GM12892 (cell line): ENCODE measurements at regions not wholly inside any gene's neighbourhood (a gene's known extent, or its start where the extent isn't known, plus 50 kb on each side); places are given as distances from the start of the nearest gene placed in this dataset.

Experiments used
- DNase-seq: peaks from one replicate; pipeline ENCODE4 v3.0.0; 2011; ENCODE audit not compliant: insufficient read length
- FAIRE-seq: peaks from 2 replicates; lab custom pipeline; 2011; peaks lifted over from hg19 to GRCh38; lab: Jason Lieb, UNC
- POLR2A ChIP-seq: IDR thresholded peaks from 2 replicates; pipeline ENCODE4 v1.6.1; 2011; ENCODE audit warnings: low read depth, low read length, control low read depth
- POLR2AphosphoS5 ChIP-seq: IDR thresholded peaks from 2 replicates; pipeline ENCODE4 v1.6.1; 2011; ENCODE audit warnings: low read depth, low read length, control low read depth
- TAF1 ChIP-seq: IDR thresholded peaks from 2 replicates; pipeline ENCODE4 v1.6.1; 2011; ENCODE audit warnings: low read depth, mild to moderate bottlenecking, control low read depth, low read length, borderline replicate concordance

DNA sequence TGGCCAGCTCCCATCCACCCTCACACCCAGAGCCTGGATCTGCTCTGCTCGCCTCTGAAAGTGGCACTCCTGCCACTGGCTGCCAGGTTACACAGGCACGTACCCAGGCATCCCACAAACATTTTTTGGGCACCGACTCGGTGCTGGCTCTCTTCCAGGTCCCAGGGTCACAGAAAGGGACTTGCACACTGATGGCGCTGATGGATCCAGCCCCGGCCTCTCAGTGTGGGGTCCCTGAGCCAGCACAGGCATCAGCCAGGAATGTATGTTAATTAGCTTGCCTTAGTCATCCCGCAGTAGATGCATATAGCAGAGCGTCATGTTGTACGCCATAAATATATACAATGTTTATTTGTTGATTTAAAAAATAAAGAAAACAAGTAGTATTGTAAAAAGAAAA is 537.2 kb downstream of the NPHP4 start:
- no peak for FAIRE-seq
- no peak for DNase-seq
- TF ChIP-seq POLR2AphosphoS5 (no peak), TAF1 (no peak), POLR2A (no peak)

DNA sequence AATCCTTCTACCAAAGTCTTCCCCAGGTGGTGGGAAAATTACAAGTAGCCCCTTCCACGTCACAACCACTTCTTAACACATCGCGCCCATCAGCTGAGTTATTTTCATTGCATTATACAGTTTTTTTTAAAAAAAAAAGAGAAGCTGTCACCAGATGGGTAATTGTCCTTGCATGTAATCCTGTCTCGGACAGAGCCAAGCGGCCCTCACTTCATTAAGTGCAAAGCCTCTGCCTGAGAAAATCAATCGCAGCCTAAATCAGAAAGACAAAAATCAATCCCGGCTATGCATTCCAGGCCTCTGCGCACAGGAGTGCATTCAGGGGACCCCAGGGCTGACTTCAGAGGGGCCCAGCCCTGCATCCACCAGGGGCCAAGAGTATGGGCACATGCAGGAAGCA is 538.9 kb downstream of the NPHP4 start:
- FAIRE-seq (no peak), DNase-seq (no peak)
- TF ChIP-seq TAF1 (no peak), POLR2A (no peak), POLR2AphosphoS5 (no peak)

DNA sequence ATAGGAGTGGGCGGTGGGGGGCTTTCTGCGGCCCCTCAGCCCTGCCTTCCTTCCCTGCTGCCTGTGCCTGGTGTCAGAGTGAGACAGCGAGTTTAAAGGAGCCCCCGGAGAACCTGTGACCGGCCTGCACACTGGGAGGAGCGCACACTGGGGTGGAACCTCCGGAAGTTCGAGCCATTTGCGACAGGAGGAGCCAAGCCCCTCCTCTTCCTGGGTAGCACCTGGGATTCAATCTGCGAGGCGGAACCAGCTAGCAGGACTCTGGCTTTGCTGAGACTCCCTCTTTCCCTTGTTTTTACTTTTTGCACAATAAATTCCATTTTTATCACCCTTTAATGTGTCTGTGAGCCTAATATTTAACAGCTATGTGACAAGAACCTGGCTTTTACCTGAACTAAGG is 540.6 kb downstream of the NPHP4 start:
- FAIRE-seq (no peak), DNase-seq (no peak)
- TF ChIP-seq TAF1 (no peak), POLR2A (no peak), POLR2AphosphoS5 (no peak)

DNA sequence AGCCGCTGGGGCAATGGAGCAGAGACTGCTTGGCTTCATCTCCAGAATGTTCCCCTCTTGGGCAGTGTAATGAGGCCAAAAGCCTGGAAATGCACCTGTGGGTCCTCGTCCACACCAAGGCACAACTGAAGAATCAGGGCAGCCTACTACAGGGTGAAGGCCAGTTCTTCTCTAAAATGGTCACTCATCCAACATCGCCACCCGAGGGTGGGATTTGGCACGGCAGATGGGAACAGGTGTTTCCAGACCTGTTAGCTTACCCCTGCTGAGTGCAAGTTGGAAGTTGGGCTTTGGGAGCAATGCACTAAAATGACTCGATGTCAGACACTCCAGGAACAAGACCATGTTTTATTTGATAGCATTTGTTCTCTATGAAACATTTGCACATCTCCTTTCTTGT is 543.7 kb downstream of the NPHP4 start:
- DNase-seq (no peak), FAIRE-seq (no peak)
- TF ChIP-seq TAF1 (no peak), POLR2AphosphoS5 (no peak), POLR2A (no peak)

DNA sequence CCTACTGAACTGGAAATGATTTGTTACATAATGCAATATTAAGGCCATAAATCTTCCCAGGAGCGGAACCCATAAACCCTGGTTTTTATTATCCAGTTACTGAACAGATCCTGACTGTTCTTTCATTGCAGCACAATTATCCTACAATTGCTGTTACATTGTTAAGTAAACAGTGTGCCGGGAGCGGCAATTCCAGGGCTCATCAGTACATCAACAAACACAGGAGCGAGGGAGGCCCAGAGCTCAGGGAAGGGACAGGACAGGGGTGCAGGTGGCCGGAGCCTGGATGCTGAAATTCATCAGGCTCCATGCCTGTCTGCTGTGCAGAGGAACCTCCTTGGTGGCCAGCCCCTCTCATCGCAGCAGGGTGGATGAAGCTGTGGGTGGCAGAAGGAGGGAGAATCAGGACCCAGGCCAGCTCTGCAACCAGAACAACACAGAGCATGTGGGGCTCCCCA is 544.7 kb downstream of the NPHP4 start:
- no peak for FAIRE-seq
- no peak for TF ChIP-seq POLR2A
- TF ChIP-seq POLR2AphosphoS5 = no peak
- no peak for TF ChIP-seq TAF1
- no peak for DNase-seq

DNA sequence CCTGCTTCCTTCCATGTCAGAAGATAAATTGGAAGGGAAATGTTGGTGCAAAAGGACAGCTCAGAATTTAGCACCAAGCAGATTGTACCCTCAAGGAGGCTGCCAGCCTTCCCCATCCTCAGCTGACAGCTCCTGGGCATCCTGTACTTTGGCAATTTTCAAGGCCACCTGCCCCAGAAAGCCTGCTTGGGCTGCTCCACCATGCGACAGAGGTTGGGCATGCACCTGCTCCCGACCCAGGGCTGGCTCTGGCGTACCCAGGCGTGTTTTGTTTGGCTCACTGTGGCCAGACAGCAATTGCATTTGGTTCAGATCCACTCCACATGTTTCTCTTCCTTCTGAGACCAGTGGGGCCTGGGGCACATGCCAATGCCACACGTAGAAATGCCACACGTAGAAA is 547.8 kb downstream of the NPHP4 start:
- FAIRE-seq (no peak), DNase-seq (no peak)
- TF ChIP-seq POLR2AphosphoS5 = no peak
- no peak for TF ChIP-seq POLR2A
- TF ChIP-seq TAF1 = no peak

DNA sequence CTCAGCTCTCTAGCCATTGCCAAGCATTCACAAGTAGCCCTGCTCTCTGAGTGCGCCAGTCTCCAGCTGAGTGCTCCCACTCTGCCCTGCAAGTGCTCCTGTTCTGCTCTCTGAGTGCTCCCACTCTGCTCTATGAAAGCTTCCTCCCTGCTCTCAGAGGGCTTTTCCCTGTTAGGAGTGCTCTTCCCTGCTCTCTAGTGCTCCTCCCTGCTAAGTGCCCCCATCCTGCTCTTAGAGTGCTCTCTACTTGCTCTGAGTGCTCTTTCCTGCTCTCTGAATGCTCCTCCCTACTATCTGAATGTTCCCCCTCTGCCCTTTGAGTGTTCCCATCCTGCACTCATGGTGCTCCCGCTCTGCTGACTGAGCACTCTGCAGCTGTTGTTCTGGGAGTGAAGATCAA is 555.4 kb downstream of the NPHP4 start:
- no peak for FAIRE-seq
- TF ChIP-seq TAF1 (no peak), POLR2A (no peak), POLR2AphosphoS5 (no peak)
- DNase-seq = no peak

DNA sequence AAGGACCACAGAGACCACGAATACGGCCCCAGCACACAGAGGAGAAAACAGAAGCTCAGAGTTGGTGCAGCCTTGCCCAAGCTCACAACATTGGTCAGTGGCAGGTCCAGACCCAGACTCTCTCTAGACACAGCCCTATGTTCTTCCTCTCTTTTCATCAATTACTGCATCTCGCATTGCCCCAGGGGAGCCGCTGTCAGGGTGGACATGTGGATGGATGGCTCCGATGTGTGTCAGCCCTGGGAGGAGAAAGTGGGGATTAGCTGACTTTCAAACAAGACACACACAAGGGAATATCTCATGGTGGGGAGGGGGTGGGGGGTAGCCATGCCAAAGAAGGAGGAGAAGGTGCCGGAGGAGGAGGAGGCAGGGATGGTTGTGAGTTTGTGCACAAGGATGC is 556.8 kb downstream of the NPHP4 start:
- DNase-seq = no peak
- no peak for FAIRE-seq

DNA sequence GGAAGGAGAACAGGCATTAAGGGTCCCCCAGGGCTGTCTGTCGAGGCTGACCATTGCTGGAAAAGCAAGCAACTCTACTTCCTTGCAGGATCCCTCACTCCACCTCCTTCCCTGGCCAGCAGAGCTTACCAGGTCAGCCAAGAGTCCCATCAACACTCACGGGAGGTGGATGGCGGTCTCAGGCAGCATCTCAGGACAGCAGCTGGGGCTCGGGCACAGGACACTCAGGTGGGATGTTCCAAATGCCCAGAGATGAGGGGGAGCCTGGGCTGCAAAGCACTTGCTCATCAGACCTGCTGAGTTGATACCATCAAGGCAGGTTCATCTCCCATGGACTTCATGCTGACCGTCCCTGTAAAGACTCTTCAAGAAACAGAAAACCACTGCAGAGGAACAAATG is 559.8 kb downstream of the NPHP4 start:
- FAIRE-seq = no peak
- no peak for DNase-seq
- TF ChIP-seq POLR2AphosphoS5 (no peak), POLR2A (no peak)

More for the DNA sequence above, 556.8 kb downstream of the NPHP4 start:
- no peak for TF ChIP-seq TAF1
- no peak for TF ChIP-seq POLR2AphosphoS5
- no peak for TF ChIP-seq POLR2A

DNA sequence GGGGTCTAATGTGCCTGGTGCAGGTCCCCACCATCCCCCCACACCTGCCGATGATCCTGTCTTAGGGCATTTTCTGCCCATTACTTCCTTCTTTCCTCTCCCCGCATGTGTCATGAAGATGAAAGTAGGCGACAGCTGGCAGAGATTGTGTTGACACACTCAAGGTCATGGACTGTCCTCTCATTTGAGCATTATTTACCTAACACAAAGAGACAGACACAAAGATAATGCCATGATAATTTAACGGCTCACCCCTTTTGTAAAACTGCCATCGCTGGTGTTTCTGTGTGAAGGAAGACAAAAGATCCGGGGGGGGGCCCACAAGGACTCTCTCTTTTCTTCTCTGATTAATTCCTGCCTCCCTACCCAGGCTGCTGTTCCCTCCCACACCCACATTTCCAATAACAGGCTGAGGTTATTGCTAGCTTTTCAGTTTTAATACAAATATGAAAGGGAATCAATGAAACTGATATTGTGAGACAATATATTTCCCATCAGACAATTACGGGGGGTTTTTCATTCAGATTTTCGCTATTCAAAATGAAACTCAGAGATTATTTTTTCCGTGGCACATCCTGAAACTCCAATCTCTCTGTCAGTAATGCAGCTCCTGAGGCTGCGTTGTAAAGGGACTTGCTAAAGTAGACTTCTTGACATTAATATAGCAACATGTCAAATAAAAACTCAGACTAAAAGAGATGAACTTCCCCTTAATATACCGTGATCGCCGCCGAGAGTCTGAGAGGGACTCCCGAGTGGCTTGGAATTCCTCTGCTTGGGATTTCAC is 561.1 kb downstream of the NPHP4 start:
- TF ChIP-seq TAF1 = no peak
- TF ChIP-seq POLR2AphosphoS5 = no peak
- TF ChIP-seq POLR2A = no peak
- DNase-seq (no peak), FAIRE-seq (no peak)

DNA sequence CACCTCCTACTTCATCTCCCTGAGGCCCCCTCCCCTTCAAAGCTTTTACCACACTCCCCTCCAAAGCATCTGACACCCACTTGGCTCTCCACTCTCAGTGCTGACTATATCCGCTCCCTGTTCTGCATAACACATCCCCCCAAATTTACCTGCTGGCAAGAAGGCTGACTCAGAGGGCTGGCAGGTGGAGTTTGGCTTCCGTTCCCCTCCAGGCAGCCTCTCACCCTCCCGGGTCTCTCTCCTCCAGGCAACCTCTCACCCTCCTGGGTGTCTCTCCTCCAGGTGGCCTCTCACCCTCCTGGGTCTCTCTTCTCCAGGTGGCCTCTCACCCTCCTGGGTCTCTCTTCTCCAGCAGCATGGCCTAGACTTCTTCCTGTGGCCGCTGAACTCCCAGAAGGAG is 562.1 kb downstream of the NPHP4 start:
- TF ChIP-seq POLR2A (no peak), POLR2AphosphoS5 (no peak), TAF1 (no peak)
- no peak for FAIRE-seq
- DNase-seq = no peak

DNA sequence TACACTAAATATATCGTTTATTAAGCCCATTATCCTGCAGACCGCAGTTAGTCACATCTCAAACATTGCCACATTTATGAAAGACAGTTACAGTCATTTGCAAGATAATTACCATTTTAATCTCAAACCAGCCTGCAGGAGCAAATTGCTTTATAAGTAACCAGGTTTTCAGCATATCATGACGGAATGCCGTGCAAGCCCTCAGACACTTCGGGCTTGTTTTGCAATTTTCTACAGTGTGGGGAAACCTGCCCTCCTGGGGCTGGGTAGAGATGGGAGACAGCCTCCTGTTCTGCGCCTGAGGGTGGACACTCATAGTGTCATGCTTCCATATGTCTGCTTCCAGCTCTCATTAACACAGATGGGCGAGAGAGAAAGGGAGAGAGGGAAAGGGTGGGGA is 563.9 kb downstream of the NPHP4 start:
- DNase-seq (no peak), FAIRE-seq (no peak)
- no peak for TF ChIP-seq TAF1
- no peak for TF ChIP-seq POLR2A
- TF ChIP-seq POLR2AphosphoS5 = no peak

DNA sequence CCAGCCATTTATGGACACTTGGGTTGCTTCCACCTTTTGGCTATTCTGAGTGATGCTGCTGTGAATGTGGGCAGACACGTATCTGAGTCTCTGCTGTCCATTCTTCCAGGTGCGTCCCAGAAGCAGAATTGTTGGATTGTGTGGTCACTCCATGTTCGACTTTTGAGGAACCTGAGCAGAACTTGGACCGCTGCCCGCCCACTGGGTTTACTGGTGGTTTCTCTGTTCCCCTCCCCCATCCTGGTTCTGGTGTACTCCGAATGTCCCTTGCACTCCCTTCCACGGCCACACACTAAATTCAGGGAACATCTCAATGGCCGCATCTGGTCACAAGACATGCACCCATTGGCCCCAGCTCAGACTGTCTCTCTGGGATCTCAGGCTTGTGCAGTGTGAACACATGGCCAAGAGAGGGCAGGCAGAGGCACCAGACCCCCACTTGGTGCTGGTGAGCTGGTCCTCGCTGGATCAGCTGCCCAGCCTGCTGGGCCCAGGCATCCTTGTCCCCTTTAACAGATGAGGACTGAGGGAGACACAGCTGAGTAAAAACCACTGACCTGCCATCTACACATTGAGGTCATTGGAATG is 565.1 kb downstream of the NPHP4 start:
- no peak for TF ChIP-seq POLR2AphosphoS5
- no peak for TF ChIP-seq POLR2A
- TF ChIP-seq TAF1 = no peak
- FAIRE-seq (no peak), DNase-seq (no peak)
